ENCODE measurements at regions not wholly inside any gene's neighbourhood (a gene's known extent, or its start where the extent isn't known, plus 50 kb on each side); places are given as distances from the start of the nearest gene placed in this dataset.
"Not testable (repeated sequence)": the region's sequence is repeated elsewhere in the genome, so short reads cannot be mapped to it uniquely, and the experiment has no call there.

DNA sequence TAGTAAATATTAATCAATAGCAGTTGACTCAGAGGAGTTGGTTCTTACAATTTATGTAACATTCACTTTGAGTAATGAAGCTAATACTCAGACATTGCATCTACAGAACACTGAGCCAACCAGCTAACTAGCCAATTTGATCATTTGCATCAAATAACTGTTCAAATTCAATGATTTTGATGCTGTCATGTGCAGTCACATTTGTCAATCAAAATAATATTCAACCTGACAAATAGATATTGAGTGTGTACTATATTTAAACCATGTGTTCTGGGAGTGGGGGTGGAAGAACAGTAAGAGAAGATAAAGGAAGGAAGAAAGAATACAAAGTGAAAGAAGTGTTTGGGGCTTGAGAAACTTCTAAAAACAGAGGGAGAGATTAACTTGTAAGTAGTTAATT, 277.2 kb upstream of the ARHGEF26 start:
- DNase-seq (ENCODE audit: low read depth) = no peak

DNA sequence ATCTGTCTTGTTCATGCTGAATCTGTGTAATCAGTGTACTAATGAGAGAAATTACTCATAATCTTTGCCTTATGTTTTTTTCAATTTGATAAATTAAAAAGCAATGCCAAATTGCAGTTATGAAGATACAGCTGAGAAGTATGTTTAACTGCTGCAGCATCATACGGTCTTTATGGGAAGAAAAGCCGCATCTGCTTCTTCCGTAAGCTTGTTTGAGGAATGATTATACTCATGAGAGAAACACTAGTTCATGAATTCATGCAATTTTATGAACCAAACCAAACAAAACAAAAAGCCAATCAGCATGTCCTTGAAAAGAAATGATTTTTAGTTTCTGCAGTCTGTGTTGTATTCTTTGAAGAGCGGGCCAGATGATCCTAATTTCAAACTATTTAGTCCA, 275.9 kb upstream of the ARHGEF26 start:
- DNase-seq (ENCODE audit: low read depth) = no peak

DNA sequence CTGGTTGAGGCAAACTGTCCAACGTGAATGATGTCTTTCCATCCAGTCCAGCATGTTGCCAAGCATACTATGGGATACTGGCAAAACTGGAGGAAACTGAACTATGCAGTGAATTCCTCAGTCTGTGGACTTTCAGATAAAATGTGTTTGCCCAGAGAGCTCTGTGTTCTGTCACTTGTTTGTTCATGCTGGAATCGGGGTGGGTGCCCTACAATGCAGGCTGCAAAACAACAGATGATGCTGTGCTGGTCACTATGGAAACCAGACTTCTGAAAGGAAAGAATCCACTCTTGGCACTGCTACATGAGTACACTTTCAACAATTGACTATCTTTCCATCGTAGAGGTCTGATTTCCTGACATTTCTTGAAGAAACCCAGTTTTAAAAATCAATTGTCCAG, 272.5 kb upstream of the ARHGEF26 start:
- DNase-seq (ENCODE audit: low read depth) = no peak

DNA sequence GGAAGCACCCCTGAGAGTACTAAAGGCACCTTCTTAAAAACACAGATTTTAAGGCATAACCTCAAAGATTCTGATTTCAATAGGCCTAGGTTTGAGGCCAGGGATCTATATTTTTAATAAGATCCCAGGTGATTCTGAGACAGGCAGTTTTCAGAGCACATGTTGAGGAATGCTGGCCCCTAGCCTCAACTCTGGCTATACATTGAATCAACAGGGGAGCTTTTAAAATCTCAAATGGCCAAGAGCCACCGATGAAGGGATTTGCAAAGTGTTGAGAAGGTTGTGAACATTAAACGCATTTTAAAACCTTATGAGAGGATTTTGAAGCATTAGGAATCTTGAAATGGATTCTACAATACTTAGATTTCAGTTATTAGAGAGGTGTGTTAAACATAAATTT, 268.8 kb upstream of the ARHGEF26 start:
- no peak for DNase-seq (ENCODE audit: low read depth)

DNA sequence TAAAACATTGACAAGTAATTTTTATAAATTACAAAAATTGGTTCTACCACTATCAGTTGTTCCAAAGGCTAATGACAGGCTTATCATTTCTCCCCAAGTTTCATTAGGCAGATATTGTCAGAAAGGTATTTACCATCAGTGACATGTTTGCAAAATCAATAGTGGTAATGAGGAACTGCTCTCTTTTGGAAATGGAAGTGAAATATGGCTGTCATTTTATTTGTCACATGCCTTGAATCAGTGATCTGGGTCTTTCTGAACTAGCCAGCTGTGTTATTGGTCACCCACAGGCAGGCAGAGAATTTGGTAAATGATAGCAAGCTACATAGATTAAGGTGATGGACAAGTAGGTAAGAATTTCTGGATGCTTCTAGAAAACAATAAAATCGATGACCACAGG, 268.0 kb upstream of the ARHGEF26 start:
- no peak for DNase-seq (ENCODE audit: low read depth)

DNA sequence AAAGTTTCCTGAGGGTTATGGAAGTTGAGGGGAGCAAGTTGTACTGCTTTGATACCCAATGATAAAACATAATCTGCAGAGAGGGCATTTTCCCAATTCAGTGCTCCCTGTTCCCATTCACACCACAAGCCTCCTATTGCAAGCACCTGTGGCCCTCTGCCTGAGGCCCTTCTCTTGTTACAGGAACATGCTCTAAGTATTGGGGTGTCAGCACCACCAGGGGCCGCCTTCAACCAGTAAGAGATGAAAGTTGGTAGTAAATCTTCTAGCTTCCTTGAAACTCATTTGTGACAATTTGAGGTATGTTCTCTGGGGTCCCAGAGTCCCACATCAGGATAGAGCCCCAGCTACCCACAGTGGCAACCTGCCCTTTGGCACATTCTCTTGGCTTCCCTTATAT, 265.4 kb upstream of the ARHGEF26 start:
- DNase-seq (ENCODE audit: low read depth) = no peak

DNA sequence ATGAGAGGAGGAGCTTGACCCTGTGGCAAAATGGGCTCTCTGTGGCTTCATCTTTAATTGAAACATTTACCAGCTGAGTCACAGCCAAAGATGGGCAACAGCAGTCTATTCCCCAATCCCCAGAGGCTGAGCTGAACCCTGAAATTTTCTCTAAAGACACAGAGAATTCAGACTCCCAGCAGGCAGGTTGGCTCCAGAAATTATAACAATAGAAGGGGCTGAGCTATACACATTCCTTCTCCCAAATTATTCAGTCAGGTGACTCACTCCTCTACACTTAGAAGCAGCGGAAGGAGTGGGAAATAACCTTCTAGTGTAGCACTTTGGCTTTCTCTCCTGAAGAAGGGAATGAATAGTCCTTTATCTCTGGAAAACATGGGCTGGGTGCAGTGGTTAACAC, 264.3 kb upstream of the ARHGEF26 start:
- no peak for DNase-seq (ENCODE audit: low read depth)

DNA sequence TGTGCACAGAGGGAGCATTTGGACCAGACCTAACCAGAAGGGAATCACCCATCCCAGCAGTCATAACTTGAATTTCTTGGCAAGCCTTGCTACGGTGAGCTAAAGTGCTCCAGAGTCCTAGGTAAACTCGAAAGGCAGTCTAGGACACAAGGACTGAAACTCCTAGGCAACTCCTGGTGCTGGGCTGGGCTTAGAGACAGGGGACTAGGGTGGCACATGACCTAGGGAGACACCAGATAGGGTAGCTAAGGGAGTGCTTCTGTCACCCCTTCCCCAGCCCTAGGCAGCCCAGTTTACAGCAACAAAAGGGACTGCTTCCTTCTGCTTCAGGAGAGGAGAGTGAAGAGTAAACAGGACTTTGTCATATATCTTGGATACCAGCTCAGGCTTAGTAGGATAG, 256.4 kb upstream of the ARHGEF26 start:
- DNase-seq (ENCODE audit: low read depth) = no peak

DNA sequence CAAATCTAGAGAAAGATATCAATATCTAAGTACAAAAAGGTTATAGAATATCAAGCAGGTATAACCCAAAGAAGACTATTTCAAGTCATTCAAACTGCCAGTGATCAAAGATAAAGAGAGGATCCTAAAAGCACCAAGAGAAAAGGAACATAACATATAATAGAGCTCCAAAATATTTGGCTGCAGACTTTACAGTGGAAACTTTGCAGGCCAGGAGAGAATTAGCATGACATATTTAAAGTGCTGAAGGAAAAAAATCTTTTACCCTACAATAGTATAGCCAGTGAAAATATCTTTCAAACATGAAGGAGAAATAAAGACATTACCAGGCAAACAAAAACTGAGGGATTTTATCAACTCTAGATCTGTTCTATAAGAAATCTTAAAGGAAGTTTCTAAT, 254.3 kb upstream of the ARHGEF26 start:
- DNase-seq (ENCODE audit: low read depth) = no peak

DNA sequence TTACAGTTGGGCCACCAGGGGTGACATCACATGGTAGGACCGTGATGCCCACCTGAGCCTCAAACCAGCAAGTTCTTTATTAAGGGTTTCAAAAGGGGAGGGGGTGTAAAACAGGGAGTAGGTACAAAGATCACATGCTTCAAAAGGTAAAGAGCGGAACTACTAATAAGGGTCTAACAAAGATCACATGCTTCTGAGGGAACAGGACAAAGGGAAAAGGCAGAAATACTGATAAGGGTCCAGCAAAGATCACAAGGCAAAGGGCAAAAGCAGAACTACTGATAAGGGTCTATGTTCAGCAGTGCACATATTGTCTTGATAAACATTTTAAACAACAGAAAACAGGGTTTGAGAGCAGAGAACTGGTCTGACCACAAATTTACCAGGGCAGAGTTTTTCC, 246.8 kb upstream of the ARHGEF26 start:
- not testable (repeated sequence) for DNase-seq (ENCODE audit: low read depth)

DNA sequence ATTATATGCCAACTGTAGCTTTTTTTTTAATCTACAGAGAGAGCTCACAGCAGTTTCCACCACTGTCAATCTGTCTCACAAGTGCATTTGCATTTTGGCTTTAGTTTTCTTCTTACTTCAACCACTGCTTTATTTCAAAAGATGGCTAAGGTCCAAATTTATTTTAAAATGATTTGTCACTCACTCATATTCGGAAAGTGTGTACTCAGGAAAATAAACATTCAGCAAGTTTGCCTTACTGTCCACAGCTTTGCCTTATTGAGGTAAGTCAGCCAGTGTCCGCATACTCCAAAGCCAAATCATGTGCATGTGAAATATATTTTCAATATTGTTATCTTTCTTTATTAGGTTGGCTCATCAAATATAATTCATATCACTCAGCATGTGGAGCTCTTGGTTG, 240.7 kb upstream of the ARHGEF26 start:
- DNase-seq (ENCODE audit: low read depth) = no peak

DNA sequence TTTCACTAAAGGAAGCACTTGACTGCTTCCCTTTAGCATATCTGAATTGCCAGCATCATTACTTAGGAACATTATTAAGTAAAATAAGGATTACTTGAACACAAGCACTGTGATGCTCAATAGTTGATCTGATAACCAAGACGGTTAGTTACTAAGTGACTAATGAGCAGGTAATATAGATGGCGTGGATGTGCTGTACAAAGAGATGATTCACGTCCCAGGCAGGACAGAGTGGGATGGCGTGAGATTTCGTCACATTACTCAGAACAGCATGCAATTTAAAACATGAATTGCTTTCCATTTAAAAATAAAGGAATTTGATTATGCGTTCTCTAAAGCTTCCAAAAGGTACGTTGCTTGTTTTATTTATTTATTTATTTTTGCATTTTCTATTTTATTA, 240.0 kb upstream of the ARHGEF26 start:
- no peak for DNase-seq (ENCODE audit: low read depth)

DNA sequence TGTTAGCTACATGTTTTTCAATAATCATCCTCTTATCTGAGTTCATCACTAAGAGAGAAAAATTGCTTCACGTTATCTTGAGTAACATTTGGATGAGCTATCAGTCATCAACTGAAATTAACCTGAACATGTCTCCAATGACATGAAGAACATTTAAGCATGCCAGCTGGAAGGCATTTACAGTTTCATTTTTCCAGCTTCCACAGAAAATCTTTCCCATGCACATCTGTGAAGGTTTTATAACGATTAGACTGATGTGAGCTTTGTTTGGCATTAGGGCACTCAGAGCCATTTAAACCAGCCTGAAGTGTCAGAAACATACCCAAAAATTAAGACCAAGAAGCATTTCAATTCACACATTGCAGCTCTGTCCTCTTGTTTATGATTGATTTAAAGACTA, 235.8 kb upstream of the ARHGEF26 start:
- no peak for DNase-seq (ENCODE audit: low read depth)

DNA sequence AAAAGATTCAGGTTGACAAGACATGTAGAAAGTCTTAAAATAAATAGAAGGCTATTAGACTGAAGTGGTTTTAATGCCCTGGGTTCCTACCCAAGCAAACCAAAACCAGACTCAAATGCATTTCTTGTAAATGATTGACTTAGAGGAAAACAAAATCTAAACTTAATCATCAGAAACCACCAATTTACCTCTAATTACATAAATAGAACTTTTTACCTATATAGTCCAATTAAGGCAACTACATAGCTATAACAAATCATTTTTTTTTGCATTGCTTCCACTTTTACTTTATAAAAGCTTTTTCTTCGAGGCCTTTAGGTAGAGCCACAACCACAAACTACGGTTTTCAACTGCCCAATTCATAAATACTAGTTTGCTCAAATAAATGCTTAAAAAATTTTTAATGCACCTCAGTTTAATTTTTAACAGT, 231.3 kb upstream of the ARHGEF26 start:
- DNase-seq (ENCODE audit: low read depth) = no peak

DNA sequence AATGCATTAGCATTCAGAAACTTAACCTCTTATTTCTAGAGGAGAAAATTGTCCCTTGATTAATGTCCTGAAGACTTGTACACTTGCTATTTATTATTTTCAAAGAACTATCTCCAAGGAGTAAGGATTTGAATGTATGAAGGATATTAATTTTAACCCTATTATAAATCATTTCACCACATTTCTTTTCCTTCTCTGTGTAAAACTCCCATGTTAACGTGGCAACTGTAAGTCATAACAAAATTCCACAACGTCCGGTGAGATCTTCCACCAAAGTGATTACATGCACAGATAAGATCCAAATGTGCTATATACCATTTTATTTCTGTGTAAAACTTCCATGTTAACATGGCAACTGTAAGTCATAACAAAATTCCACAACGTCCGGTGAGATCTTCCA, 229.1 kb upstream of the ARHGEF26 start:
- DNase-seq (ENCODE audit: low read depth) = no peak

DNA sequence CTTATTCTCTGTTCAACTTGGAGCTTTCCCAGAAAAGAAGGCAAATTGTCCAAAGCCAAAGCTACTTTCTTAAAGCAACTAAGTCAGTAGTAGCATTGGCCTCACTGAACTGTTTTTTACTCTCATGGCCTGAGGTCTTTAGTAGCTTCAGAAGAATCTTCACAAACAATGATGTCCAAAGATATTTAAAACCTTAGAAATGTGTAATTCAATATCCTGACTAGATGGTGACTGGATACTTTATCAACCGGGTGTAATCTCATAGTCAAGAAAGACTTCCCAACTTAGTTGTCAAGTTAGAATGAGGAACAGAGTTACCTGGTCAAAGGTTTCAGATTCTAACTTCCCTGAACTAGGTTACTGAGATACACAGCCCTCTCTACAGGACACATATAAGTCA, 226.3 kb upstream of the ARHGEF26 start:
- no peak for DNase-seq (ENCODE audit: low read depth)

DNA sequence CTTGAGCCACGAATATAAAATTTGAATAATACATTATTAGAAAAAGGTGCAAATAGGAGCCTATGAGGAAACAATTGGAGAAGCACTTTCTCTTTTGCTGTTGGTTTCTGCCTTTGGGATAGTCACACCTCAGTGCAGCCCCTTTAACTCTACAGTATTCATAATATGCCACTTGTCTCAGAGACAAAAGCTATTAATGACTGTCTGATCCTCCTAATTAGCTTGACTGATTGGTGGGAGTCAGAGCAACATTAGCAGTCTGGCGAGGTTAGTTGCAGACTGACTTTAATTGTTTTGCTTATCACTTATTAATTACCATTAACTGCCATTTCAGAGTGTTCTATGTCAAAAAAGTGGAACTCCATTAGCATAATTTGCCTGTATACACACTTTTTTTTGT, 225.0 kb upstream of the ARHGEF26 start:
- no peak for DNase-seq (ENCODE audit: low read depth)

DNA sequence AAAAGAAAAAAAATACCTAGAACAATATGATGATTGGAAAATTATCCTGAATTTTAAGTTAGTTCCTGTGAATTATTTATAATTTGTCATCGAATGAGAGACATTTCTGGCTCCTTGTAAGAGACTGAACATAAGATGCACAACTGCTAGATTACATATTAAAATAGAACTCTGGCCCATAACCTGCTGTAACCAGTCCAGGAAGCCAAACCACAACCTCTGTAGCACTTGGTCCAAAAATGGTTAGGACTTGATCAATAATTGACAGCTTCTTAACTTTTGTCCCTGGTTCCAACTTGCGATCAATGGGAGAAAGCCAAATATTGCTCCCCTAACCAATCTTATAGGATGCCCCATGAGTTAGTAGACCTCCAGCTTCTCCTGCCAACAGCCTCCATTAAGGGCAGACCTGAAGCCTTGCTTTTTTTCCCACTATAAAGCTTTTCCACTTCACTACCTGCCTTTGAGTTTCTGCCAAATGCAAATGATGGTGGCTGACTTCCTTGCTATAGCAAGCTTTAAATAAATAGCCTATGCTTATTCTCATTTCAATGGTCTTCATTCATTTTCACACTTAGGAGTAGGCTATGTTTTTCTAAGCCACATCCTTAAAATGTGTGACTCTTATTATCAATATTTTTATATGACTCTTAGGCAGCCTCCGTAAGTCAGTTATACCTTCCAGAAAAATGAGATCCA, 224.0 kb upstream of the ARHGEF26 start:
- no peak for DNase-seq (ENCODE audit: low read depth)

DNA sequence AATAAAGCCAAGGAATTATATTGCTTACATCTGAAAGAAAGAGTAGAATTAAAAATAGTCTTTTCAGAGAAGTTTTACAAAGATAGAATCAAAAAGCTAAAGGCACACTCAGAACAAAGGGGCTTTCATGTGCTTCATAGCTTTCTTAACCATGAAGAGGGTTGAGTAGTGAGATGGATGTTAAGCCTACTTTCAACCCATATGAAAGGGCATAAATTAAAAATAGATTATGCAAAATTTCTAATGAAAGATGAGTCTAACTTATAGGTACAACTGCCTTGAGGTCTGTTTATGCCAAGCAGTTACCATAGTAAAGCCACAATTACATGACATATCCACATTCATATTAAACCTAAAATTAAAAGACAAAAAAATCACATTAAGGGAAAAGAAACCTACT, 223.3 kb upstream of the ARHGEF26 start:
- DNase-seq (ENCODE audit: low read depth) = no peak

DNA sequence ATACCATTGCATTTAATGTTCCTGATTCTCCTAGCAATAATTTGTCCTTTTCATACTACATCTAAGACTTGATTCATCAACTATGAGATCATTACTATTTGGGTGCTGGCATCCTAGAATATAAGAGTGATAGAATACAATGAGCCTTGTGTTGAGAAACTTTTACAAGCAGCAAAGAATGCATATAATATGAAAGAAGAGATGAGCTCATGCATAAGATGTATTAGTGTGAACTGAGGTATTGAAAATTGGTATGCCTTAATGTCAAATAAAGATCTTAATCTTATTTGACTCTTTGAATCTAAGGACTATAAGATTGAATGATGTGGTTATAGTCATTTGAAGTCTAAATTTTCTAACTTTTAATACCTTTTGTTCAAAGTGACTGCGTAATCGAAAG, 220.0 kb upstream of the ARHGEF26 start:
- DNase-seq (ENCODE audit: low read depth) = no peak

DNA sequence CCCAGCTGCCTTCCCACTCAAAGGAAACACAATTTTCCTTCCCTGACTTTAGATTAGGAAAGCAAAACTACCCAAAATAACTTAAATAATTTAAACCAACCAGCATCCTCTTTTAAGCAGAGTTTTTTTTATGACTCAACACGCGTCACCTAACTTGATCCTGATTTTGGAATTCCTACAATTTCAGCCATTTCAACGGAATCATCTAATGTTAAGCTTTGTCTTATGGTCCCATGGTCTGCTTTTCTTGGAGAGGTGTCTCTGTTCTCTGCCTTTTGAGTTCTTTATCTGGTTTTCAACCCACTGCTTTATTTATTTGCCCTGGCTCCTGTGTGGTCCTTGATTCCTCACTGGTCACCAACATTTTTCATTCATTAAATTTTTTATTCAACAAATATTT, 219.2 kb upstream of the ARHGEF26 start:
- no peak for DNase-seq (ENCODE audit: low read depth)

DNA sequence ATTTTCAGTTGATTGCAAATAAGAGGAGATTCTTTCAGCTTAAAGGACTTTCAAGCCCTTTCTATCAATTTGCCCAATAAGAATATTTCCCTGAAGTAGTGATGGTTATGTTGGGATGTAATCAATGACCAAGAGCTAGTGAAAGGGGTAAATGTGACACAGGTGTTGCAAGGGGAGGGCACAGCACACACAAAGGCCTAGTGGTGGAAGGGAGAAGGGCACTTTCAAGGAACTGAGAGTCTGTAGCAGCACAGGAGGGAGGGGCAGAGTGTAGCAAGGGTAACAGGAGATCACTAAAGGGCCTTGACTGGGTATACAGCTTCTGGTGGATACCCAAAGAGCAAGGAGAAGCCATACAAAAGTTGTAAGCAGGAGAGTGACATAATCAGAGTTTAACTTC, 217.8 kb upstream of the ARHGEF26 start:
- DNase-seq (ENCODE audit: low read depth) = no peak

DNA sequence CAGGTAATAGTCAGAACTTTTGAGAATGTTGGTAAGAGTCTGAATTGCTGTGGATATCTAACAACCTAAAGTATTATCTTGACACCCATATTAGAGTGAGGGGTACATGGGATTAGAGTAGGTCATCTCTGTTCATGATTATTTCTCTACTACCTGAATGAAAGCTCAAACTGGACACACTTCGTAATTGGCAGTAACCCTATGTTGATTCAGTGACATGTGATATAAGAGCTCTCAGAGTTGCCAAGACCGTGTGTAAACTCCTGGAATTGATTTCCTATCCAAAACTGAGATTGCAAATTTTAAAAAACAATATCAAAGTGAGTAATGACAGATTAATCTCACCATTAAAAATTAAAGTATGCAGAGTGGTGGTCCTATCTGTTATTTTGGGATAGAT, 214.8 kb upstream of the ARHGEF26 start:
- no peak for DNase-seq (ENCODE audit: low read depth)

DNA sequence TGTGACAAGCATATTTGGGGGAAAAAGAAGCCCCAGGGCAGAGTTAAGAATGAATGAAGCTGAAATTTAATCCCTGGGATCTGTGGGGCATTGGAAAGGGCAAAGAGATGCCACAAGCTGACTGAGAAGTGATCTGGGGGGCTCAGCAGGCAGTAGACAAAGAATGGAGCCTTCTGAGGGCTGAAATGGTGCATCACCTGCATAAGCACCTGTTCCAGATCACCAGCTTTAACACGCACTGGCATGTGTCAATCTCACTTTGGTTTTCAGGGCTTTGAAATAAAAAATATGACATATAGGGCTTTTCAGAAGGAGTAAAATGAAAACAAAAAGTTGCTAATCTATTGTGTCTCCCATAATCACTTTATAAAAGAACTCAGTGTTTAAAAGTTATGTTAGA, 210.8 kb upstream of the ARHGEF26 start:
- DNase-seq (ENCODE audit: low read depth) = no peak

DNA sequence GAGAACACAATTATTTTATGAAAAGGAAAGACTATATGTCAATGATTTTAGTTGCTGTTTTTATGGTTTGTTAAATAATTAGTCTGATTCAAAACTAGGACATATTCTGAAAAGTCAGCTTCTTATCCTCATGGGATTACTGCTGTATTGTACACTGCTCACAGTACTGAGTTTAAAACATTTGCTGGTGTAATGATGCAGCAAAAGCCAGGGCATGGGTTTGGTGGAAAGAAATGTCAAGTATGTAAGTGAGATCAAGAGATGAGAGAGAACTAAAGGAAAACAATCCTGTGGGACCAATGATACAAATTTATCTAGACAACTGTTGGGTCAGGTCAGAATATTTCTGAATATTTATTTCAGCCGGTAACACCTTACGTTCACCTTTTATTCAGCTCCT, 210.1 kb upstream of the ARHGEF26 start:
- no peak for DNase-seq (ENCODE audit: low read depth)
